Upper lobe of left lung (tissue), 6 donors: ENCODE measurements at regions not wholly inside any gene's neighbourhood (a gene's known extent, or its start where the extent isn't known, plus 50 kb on each side); places are given as distances from the start of the nearest gene placed in this dataset.

Experiments
- ATAC-seq, 2 donors: fragments of 200-7000 bp; cut with Tn5 transposase; one replicate each; pipeline ENCODE4 v1.9.1; 2022; ENCODE audit warnings: mild to moderate bottlenecking in 2 of 2, moderate library complexity in 2 of 2; ENCODE audit not compliant: low FRiP score in 2 of 2
- DNase-seq, 2 donors: peaks; one replicate each; pipeline ENCODE4 v3.0.0-alpha.2; 2019 to 2020
- H3K27ac ChIP-seq, 4 donors: fragments of 200-600 bp; sonication (generic); one replicate each; pipeline ENCODE4 v1.5.1; 2016 to 2019
- H3K27me3 ChIP-seq, 4 donors: fragments of 200-600 bp; sonication (generic); one replicate each; pipeline ENCODE4 v1.5.1; 2017 to 2019
- H3K36me3 ChIP-seq, 4 donors: fragments of 200-600 bp; sonication (generic); one replicate each; pipeline ENCODE4 v1.5.1; 2016 to 2019
- H3K4me1 ChIP-seq, 4 donors: fragments of 200-600 bp; sonication (generic); one replicate each; pipeline ENCODE4 v1.5.1; 2018 to 2019
- H3K4me3 ChIP-seq, 4 donors: fragments of 200-600 bp; sonication (generic); one replicate each; pipeline ENCODE4 v1.5.1; 2017 to 2019; ENCODE audit warnings: mild to moderate bottlenecking in 2 of 4, moderate library complexity in 1 of 4
- H3K9me3 ChIP-seq, 4 donors: fragments of 200-600 bp; sonication (generic); one replicate each; pipeline ENCODE4 v1.5.1; 2018 to 2019
- CTCF ChIP-seq, 6 experiments: fragments of 450-650 bp in 4 of 6; fragments of 200-600 bp in 2 of 6; sonication (generic) in 2 of 6; IDR thresholded peaks; one replicate each; pipeline ENCODE4 v1.5.1; 2016 to 2019; ENCODE audit warnings: antibody characterized with exemption in 6 of 6
- EP300 ChIP-seq, 4 donors: sonication (generic); formaldehyde crosslinking; IDR thresholded peaks; one replicate each; pipeline ENCODE4 v1.5.1; 2017; ENCODE audit warnings: antibody characterized with exemption in 4 of 4, control low read depth in 2 of 4
- POLR2A ChIP-seq, 4 donors: fragments of 450-650 bp; IDR thresholded peaks; one replicate each; pipeline ENCODE4 v1.5.1; 2016 to 2017; ENCODE audit warnings: antibody characterized with exemption in 4 of 4, mild to moderate bottlenecking in 2 of 4
- POLR2AphosphoS5 ChIP-seq, 2 donors: sonication (generic); formaldehyde crosslinking; IDR thresholded peaks; one replicate each; pipeline ENCODE4 v1.5.1; 2017; ENCODE audit warnings: antibody characterized with exemption in 2 of 2
- WGBS, 2 donors: methylation state at CpG; one replicate each; pipeline ENCODE4 v1.1.5; 2017 to 2018; 5-methylcytosine and 5-hydroxymethylcytosine counted together
- donor health status: DM: no; HTN: no; CAD: no; lungs with moderate emphysema.
- donor health status: DM: no; HTN: yes; CAD: no; lungs with severe emphysema.

DNA sequence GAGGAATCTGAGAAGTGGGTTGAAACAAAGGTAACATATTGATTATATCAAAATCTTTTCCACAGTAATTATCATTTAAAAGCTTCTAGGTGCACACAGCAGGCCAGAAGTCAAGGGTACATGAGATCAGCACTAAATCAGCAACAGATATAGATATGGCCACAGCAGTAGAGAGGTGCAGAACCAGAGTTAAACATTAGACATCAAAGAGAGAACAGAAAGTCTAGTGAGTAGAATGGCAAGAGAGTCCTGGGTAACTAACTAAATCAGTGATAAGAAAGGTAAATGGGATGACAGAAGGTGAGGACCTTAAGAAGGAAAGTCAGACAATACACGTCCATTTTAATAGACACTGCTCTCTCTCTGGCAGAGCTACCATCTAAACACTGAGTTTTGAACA, 119.5 kb upstream of the GRIA4 start:
- H3K9me3 ChIP-seq: no peaks in the 10 kb centered on the region
- no peak for TF ChIP-seq CTCF (IDR thresholded peaks at IDR 0.05)
- no peak for TF ChIP-seq POLR2AphosphoS5 (IDR thresholded peaks at IDR 0.05)
- no peak for TF ChIP-seq POLR2A (IDR thresholded peaks at IDR 0.05)
- TF ChIP-seq EP300 (IDR thresholded peaks at IDR 0.05): no peak
- no peak for DNase-seq
- no peaks in the 10 kb centered on the region for H3K36me3 ChIP-seq
- WGBS, 2 donors: 96 to 97% methylated on average over 1 of the region's 1 CpG
- ATAC-seq: no peak
- no peak overlapping the region for H3K27ac ChIP-seq
- H3K27me3 ChIP-seq: no peaks in the 10 kb centered on the region
- no peak overlapping the region for H3K4me3 ChIP-seq
- H3K4me1 ChIP-seq: no peaks in the 10 kb centered on the region

DNA sequence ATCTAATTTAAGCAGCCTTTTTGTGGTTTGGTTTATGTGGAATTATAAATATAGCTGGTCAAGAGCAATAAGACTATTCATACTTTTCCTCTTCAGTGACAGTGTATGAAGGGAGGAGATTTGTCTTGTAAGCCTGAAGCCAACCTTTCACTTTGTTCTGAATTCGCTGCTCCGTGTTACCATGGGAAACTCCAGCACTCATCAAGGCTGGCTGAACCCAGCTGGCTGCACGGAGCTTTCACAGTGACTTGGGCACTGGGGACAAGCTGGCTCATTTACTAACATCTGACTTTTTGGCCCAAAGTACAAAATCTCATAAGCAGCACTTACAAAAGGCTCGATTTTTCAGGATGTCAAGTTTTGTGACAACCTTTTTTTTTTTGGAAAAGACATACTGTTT, 120.4 kb upstream of the GRIA4 start:
- TF ChIP-seq CTCF (IDR thresholded peaks at IDR 0.05) (no peak), POLR2A (IDR thresholded peaks at IDR 0.05) (no peak), EP300 (IDR thresholded peaks at IDR 0.05) (no peak), POLR2AphosphoS5 (IDR thresholded peaks at IDR 0.05) (no peak)
- no peaks in the 10 kb centered on the region for H3K27me3 ChIP-seq
- H3K27ac ChIP-seq: no peak overlapping the region
- no peak for ATAC-seq
- WGBS, 2 donors: 41 to 50% methylated on average over 4 of the region's 4 CpGs
- H3K9me3 ChIP-seq: no peaks in the 10 kb centered on the region
- no peak overlapping the region for H3K4me3 ChIP-seq
- H3K4me1 ChIP-seq: no peaks in the 10 kb centered on the region
- no peaks in the 10 kb centered on the region for H3K36me3 ChIP-seq
- DNase-seq: no peak

DNA sequence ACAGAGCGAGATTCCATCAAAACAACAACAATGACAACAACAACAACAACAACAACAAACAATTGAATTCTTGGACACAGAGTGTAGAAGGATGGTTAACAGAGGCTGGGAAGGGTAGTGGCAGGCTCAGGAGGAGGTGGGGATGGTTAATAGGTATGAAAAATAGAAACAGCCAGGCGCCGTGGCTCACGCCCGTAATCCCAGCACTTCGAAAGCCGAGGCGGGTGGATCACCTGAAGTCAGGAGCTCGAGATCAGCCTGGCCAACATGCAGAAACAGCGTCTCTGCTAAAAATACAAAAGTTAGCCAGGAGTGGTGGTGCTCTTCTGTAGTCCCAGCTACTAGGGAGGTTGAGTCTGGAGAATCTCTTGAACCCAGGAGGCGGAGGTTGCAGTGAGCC, 122.9 kb upstream of the GRIA4 start:
- no peaks in the 10 kb centered on the region for H3K9me3 ChIP-seq
- TF ChIP-seq POLR2AphosphoS5 (IDR thresholded peaks at IDR 0.05) (no peak), POLR2A (IDR thresholded peaks at IDR 0.05) (no peak), CTCF (IDR thresholded peaks at IDR 0.05) (no peak), EP300 (IDR thresholded peaks at IDR 0.05) (no peak)
- ATAC-seq: no peak
- H3K27me3 ChIP-seq: no peaks in the 10 kb centered on the region
- no peaks in the 10 kb centered on the region for H3K36me3 ChIP-seq
- 87 to 98% methylated on average over 11 of the region's 11 CpGs for WGBS, 2 donors
- no peak overlapping the region for H3K27ac ChIP-seq
- H3K4me3 ChIP-seq: no peak overlapping the region
- no peaks in the 10 kb centered on the region for H3K4me1 ChIP-seq
- DNase-seq: peak in 1 of 2 donors; percentile 45

- no peak for ATAC-seq
- no peaks in the 10 kb centered on the region for H3K36me3 ChIP-seq
- H3K4me1 ChIP-seq: no peaks in the 10 kb centered on the region
- TF ChIP-seq CTCF (IDR thresholded peaks at IDR 0.05) (no peak), EP300 (IDR thresholded peaks at IDR 0.05) (no peak), POLR2A (IDR thresholded peaks at IDR 0.05) (no peak), POLR2AphosphoS5 (IDR thresholded peaks at IDR 0.05) (no peak)
- WGBS, 2 donors: 93 to 100% methylated on average over 1 of the region's 1 CpG
- H3K27me3 ChIP-seq: no peaks in the 10 kb centered on the region
- H3K4me3 ChIP-seq: no peak overlapping the region
- DNase-seq: no peak
- H3K9me3 ChIP-seq: no peaks in the 10 kb centered on the region
- H3K27ac ChIP-seq: no peak overlapping the region
These were observed 139.9 kb upstream of the GRIA4 start for GRCh38 chr11:105469931-105470330.

GRCh38 chr11:105468154-105468553, 141.7 kb upstream of the GRIA4 start:
- DNase-seq (no peak), ATAC-seq (no peak)
- Histone ChIP-seq H3K9me3 (no peaks in the 10 kb centered on the region), H3K27ac (no peak overlapping the region), H3K36me3 (no peaks in the 10 kb centered on the region), H3K4me1 (no peaks in the 10 kb centered on the region), H3K4me3 (no peak overlapping the region), H3K27me3 (no peaks in the 10 kb centered on the region)
- 39 to 67% methylated on average over 3 of the region's 3 CpGs for WGBS, 2 donors
- TF ChIP-seq CTCF (IDR thresholded peaks at IDR 0.05): no peak
- no peak for TF ChIP-seq POLR2AphosphoS5 (IDR thresholded peaks at IDR 0.05)
- TF ChIP-seq POLR2A (IDR thresholded peaks at IDR 0.05): no peak
- no peak for TF ChIP-seq EP300 (IDR thresholded peaks at IDR 0.05)
